HL-60 (cell line): ENCODE measurements at regions not wholly inside any gene's neighbourhood (a gene's known extent, or its start where the extent isn't known, plus 50 kb on each side); places are given as distances from the start of the nearest gene placed in this dataset.
"Not testable (repeated sequence)": the region's sequence is repeated elsewhere in the genome, so short reads cannot be mapped to it uniquely, and the experiment has no call there.

ENCODE experiments used
- DNase-seq, 2 experiments: peaks; one replicate each; pipeline ENCODE4 v3.0.0-alpha.2; 2010 to 2020; ENCODE audit warnings: low read depth in 1 of 2, low spot score in 1 of 2
- H3K27ac ChIP-seq: fragments of 250-450 bp; sonication (Bioruptor Pico); replicated peaks from 2 replicates; pipeline ENCODE4 v1.5.1; 2020; ENCODE audit warnings: mild to moderate bottlenecking, moderate library complexity
- H3K27me3 ChIP-seq: fragments of 250-450 bp; sonication (Bioruptor Pico); 2 replicates; pipeline ENCODE4 v1.5.1; 2021; ENCODE audit warnings: mild to moderate bottlenecking, moderate library complexity; ENCODE audit not compliant: insufficient read depth, poor library complexity, severe bottlenecking
- H3K4me3 ChIP-seq: replicated peaks from 2 replicates; pipeline ENCODE4 v1.5.1; 2011; ENCODE audit warnings: mild to moderate bottlenecking, control low read depth, low read length; ENCODE audit not compliant: insufficient read depth
- GABPA ChIP-seq: IDR thresholded peaks from 2 replicates; pipeline ENCODE4 v1.6.1; 2012; ENCODE audit warnings: low read depth
- POLR2AphosphoS5 ChIP-seq: IDR thresholded peaks from 2 replicates; pipeline ENCODE4 v1.6.1; 2012; ENCODE audit warnings: low read depth
- SPI1 ChIP-seq: IDR thresholded peaks from 2 replicates; pipeline ENCODE4 v1.6.1; 2012; ENCODE audit warnings: low read depth, mild to moderate bottlenecking, borderline replicate concordance
- TF ChIP-seq, protein P1 (sequence below): IDR thresholded peaks from one replicate; pipeline ENCODE4 v1.5.1; 2011; ENCODE audit warnings: low read length, control low read depth, inconsistent platforms; ENCODE audit not compliant: insufficient read depth
- TF ChIP-seq, protein P2 (sequence below): IDR thresholded peaks from 2 replicates; pipeline ENCODE4 v1.6.1; 2012; ENCODE audit warnings: low read depth; ENCODE audit not compliant: insufficient replicate concordance

DNA sequence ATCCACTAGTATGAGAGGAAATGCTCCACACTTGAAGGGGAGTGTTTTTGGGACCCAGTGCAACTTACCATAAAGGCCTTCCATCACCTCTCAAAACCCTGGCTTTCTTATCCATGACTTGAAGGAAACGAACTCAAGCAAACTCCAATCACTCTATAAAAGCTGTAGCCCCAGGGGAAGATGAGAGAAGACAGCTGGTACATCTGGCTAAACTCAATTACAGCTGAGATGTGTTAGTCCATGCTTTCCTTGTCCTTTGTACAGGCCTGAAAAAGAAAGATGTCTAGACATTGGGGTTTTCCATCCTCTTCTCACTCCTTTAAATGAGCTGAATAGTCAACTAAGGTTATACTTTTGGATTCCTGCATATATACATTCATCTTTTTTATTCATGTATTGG lies 89.5 kb upstream of the ANKRD30A start:
- no peak for DNase-seq
- TF ChIP-seq SPI1 (no peak), GABPA (no peak), POLR2AphosphoS5 (no peak)
- TF ChIP-seq, protein P1, sequence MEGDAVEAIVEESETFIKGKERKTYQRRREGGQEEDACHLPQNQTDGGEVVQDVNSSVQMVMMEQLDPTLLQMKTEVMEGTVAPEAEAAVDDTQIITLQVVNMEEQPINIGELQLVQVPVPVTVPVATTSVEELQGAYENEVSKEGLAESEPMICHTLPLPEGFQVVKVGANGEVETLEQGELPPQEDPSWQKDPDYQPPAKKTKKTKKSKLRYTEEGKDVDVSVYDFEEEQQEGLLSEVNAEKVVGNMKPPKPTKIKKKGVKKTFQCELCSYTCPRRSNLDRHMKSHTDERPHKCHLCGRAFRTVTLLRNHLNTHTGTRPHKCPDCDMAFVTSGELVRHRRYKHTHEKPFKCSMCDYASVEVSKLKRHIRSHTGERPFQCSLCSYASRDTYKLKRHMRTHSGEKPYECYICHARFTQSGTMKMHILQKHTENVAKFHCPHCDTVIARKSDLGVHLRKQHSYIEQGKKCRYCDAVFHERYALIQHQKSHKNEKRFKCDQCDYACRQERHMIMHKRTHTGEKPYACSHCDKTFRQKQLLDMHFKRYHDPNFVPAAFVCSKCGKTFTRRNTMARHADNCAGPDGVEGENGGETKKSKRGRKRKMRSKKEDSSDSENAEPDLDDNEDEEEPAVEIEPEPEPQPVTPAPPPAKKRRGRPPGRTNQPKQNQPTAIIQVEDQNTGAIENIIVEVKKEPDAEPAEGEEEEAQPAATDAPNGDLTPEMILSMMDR, result no peak
- TF ChIP-seq, protein P2, sequence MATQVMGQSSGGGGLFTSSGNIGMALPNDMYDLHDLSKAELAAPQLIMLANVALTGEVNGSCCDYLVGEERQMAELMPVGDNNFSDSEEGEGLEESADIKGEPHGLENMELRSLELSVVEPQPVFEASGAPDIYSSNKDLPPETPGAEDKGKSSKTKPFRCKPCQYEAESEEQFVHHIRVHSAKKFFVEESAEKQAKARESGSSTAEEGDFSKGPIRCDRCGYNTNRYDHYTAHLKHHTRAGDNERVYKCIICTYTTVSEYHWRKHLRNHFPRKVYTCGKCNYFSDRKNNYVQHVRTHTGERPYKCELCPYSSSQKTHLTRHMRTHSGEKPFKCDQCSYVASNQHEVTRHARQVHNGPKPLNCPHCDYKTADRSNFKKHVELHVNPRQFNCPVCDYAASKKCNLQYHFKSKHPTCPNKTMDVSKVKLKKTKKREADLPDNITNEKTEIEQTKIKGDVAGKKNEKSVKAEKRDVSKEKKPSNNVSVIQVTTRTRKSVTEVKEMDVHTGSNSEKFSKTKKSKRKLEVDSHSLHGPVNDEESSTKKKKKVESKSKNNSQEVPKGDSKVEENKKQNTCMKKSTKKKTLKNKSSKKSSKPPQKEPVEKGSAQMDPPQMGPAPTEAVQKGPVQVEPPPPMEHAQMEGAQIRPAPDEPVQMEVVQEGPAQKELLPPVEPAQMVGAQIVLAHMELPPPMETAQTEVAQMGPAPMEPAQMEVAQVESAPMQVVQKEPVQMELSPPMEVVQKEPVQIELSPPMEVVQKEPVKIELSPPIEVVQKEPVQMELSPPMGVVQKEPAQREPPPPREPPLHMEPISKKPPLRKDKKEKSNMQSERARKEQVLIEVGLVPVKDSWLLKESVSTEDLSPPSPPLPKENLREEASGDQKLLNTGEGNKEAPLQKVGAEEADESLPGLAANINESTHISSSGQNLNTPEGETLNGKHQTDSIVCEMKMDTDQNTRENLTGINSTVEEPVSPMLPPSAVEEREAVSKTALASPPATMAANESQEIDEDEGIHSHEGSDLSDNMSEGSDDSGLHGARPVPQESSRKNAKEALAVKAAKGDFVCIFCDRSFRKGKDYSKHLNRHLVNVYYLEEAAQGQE, result no peak
- no peak overlapping the region for H3K27ac ChIP-seq

DNA sequence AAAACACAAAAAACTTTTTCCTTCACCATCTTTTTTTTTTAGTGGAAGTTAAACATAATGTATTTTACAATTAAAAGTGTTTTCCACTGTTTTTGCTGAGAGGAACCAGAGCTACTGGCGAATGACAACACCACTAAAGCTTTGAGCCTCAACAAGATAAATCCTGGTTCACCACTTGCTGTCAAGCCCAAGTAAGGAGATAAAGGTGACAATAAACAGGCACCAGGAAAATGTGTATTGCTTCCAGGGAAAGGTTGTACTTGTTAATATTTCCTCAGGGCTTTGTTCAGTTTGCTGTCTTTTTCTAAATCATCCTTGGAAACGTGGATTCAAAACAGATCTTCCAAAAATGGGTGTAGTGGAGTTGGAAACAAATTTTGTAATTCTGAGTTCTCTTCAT lies 109.9 kb upstream of the ANKRD30A start:
- no peak for TF ChIP-seq POLR2AphosphoS5
- TF ChIP-seq GABPA, result no peak
- TF ChIP-seq, protein P1, result no peak
- no peak for TF ChIP-seq SPI1
- no peaks in the 10 kb centered on the region for H3K27me3 ChIP-seq
- DNase-seq, result no peak
- H3K27ac ChIP-seq, result no peak overlapping the region
- H3K4me3 ChIP-seq, result no peak overlapping the region

More for the DNA sequence above, 89.5 kb upstream of the ANKRD30A start:
- H3K27me3 ChIP-seq, result no peaks in the 10 kb centered on the region
- no peak overlapping the region for H3K4me3 ChIP-seq

DNA sequence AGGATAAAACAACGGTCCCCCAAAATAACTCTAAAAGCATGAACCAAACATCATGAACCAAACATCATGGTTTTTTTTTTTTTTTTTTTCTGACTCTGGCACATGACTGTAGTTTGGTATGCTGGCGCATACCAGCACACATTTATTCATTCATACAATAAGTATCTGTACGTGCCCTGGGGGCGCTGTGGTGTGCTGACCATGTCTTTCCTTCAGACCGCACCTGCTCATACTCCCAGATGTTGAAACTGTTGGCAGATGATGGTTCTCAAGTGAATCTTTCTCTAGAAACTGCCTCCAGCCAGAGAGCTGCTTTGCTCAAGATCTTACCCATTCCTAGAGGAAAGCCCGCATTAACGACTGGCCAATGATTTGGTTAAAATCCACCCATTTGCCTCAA lies 114.7 kb upstream of the ANKRD30A start:
- no peaks in the 10 kb centered on the region for H3K27me3 ChIP-seq
- H3K27ac ChIP-seq, result no peak overlapping the region
- no peak for DNase-seq
- TF ChIP-seq GABPA, result no peak
- TF ChIP-seq, protein P1, result no peak
- TF ChIP-seq SPI1, result no peak
- TF ChIP-seq, protein P2, result no peak
- no peak for TF ChIP-seq POLR2AphosphoS5
- H3K4me3 ChIP-seq, result no peak overlapping the region

DNA sequence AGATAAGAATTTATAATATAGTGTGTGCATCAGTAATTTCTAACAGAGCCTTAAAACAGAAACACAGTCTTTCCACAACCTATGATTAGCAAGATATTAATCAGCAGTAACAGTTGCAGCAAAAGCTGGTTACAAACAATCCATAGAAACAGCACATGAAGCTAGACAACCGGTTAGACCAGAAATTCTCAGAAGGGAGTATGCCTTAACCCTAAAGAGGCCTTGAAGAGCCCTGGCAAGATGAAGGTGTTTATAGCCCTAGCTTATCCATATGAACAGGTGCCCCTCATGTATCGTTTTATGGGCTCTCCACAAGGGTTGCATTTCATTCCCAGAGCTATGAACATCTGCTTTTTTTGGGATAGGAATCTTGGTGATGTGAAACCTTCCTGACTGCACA lies 117.1 kb upstream of the ANKRD30A start:
- not testable (repeated sequence) for H3K4me3 ChIP-seq, H3K27me3 ChIP-seq, H3K27ac ChIP-seq, DNase-seq
